Endothelial cell of umbilical vein (primary cell): ENCODE measurements at regions not wholly inside any gene's neighbourhood (a gene's known extent, or its start where the extent isn't known, plus 50 kb on each side); places are given as distances from the start of the nearest gene placed in this dataset.

Experiments used
- BruUV-seq: library from RNA; stranded (reverse); fragments of 400-500 nt; replicated peaks from 2 replicates; lab custom pipeline; 2021; lab: Mats Ljungman, UMichigan
- CTCF ChIA-PET: fragments of 300-600, 350-600 bp; sonication (Branson Sonifier 250); formaldehyde crosslinking; loops from one replicate; lab custom pipeline; 2021; ENCODE audit warnings: antibody characterized with exemption, inconsistent platforms; lab: Charles Lee
- POLR2A ChIA-PET: fragments of 300-600, 350-600 bp; sonication (Branson Sonifier 250); formaldehyde crosslinking; loops from one replicate; lab custom pipeline; 2021; ENCODE audit warnings: antibody characterized with exemption, inconsistent platforms; lab: Charles Lee
- DNase-seq: peaks from one replicate; pipeline ENCODE4 v3.0.0-alpha.2; 2011; ENCODE audit warnings: low read depth, low spot score
- FAIRE-seq: peaks from 2 replicates; lab custom pipeline; 2011; peaks lifted over from hg19 to GRCh38; lab: Jason Lieb, UNC
- H2AFZ ChIP-seq: 2 replicates; pipeline ENCODE4 v1.6.0; 2012; ENCODE audit warnings: low read depth, low read length, control low read depth, inconsistent platforms
- H3K27ac ChIP-seq: 2 replicates; pipeline ENCODE4 v1.5.1; 2011; ENCODE audit warnings: low read depth, mild to moderate bottlenecking, control low read depth, low read length, moderate library complexity; ENCODE audit not compliant: insufficient read depth
- H3K27me3 ChIP-seq, 2 experiments: 2 replicates each; pipeline versions ENCODE4 v1.6.0 to v1.6.1; 2011; ENCODE audit warnings: low read length in 2 of 2, mixed read lengths in 1 of 2; ENCODE audit not compliant: control insufficient read depth in 2 of 2, insufficient read depth in 2 of 2
- H3K36me3 ChIP-seq, 2 experiments: 2 replicates in 1 of 2; 3 replicates in 1 of 2; pipeline ENCODE4 v1.5.1; 2011; ENCODE audit warnings: low read length in 2 of 2, mild to moderate bottlenecking in 1 of 2, moderate library complexity in 1 of 2; ENCODE audit not compliant: control insufficient read depth in 2 of 2, insufficient read depth in 2 of 2; ENCODE audit errors: extremely low read depth in 1 of 2
- H3K4me1 ChIP-seq: 3 replicates; pipeline ENCODE4 v1.5.1; 2011; ENCODE audit warnings: mild to moderate bottlenecking, low read length; ENCODE audit not compliant: control insufficient read depth, insufficient read depth; ENCODE audit errors: extremely low read depth
- H3K4me2 ChIP-seq: 2 replicates; pipeline ENCODE4 v1.6.1; 2011; ENCODE audit warnings: low read length, control low read depth, mixed read lengths; ENCODE audit not compliant: insufficient read depth
- H3K4me3 ChIP-seq, 3 experiments: fragments of 200-600 bp in 1 of 3; sonication (generic), shearing (Covaris generic) in 1 of 3; replicated peaks in 1 of 3; 2 replicates each; pipeline ENCODE4 v1.5.1; 2011 to 2016; ENCODE audit warnings: control low read depth in 3 of 3, low read length in 3 of 3, mild to moderate bottlenecking in 2 of 3, inconsistent platforms in 1 of 3, low read depth in 1 of 3, moderate library complexity in 1 of 3; ENCODE audit not compliant: insufficient read depth in 1 of 3
- H3K79me2 ChIP-seq: 2 replicates; pipeline ENCODE4 v1.6.0; 2012; ENCODE audit warnings: low read length, inconsistent platforms; ENCODE audit not compliant: control insufficient read depth, insufficient read depth
- H3K9ac ChIP-seq: replicated peaks from 2 replicates; pipeline ENCODE3; 2011; ENCODE audit warnings: low read length, control low read depth; ENCODE audit not compliant: insufficient read depth; ENCODE audit errors: extremely low read depth
- H3K9me1 ChIP-seq: replicated peaks from 3 replicates; pipeline ENCODE4 v1.6.0; 2011; ENCODE audit warnings: mild to moderate bottlenecking, low read length; ENCODE audit not compliant: control insufficient read depth, insufficient read depth; ENCODE audit errors: extremely low read depth
- H3K9me3 ChIP-seq: replicated peaks from 2 replicates; pipeline ENCODE4 v1.5.1; 2012; ENCODE audit warnings: low read length, inconsistent platforms; ENCODE audit not compliant: control insufficient read depth, insufficient read depth
- H4K20me1 ChIP-seq: replicated peaks from 2 replicates; pipeline ENCODE3; 2011; ENCODE audit warnings: mild to moderate bottlenecking, low read length; ENCODE audit not compliant: control insufficient read depth, insufficient read depth; ENCODE audit errors: extremely low read depth
- CTCF ChIP-seq, 2 donors: IDR thresholded peaks; 1 replicate in 1 of 2; 2 replicates in 1 of 2; pipeline ENCODE4 v1.5.1; 2011; ENCODE audit warnings: low read length in 2 of 2, mild to moderate bottlenecking in 2 of 2, moderate library complexity in 2 of 2, control low read depth in 1 of 2, inconsistent platforms in 1 of 2, low read depth in 1 of 2; ENCODE audit not compliant: insufficient read depth in 1 of 2; ENCODE audit errors: extremely low read depth in 1 of 2
- EZH2 ChIP-seq: IDR thresholded peaks from 2 replicates; pipeline ENCODE4 v1.6.1; 2012; ENCODE audit warnings: borderline replicate concordance, low read depth, mild to moderate bottlenecking, moderate library complexity, low read length, inconsistent platforms; ENCODE audit not compliant: severe bottlenecking
- FOS ChIP-seq: IDR thresholded peaks from 2 replicates; pipeline ENCODE4 v1.6.1; 2011; ENCODE audit warnings: mild to moderate bottlenecking, low read length, moderate library complexity, borderline replicate concordance; ENCODE audit not compliant: insufficient read depth
- GATA2 ChIP-seq: IDR thresholded peaks from 2 replicates; pipeline ENCODE4 v1.7.0; 2011; ENCODE audit warnings: low read depth, mild to moderate bottlenecking, moderate library complexity, mixed read lengths, low read length; ENCODE audit not compliant: insufficient read length, insufficient read depth
- JUN ChIP-seq: IDR thresholded peaks from 2 replicates; pipeline ENCODE4 v1.6.1; 2011; ENCODE audit warnings: borderline replicate concordance, low read depth; ENCODE audit not compliant: insufficient read length, insufficient read depth
- MAX ChIP-seq: IDR thresholded peaks from 2 replicates; pipeline ENCODE4 v1.6.1; 2011; ENCODE audit not compliant: insufficient read depth, insufficient read length
- MYC ChIP-seq: IDR thresholded peaks from one replicate; pipeline ENCODE4 v1.6.1; 2011; ENCODE audit warnings: mild to moderate bottlenecking, low read depth, low read length
- POLR2A ChIP-seq: IDR thresholded peaks from 2 replicates; pipeline ENCODE4 v1.6.1; 2012; ENCODE audit warnings: low read depth, mild to moderate bottlenecking, control low read depth, low read length
- POLR2AphosphoS5 ChIP-seq: IDR thresholded peaks from 2 replicates; pipeline ENCODE4 v1.6.1; 2012; ENCODE audit warnings: low read depth, mild to moderate bottlenecking, control low read depth, low read length, moderate library complexity; ENCODE audit not compliant: insufficient read depth
- dilution Hi-C: fragments of 300-500 bp; cut with MboI; formaldehyde crosslinking; loops from one replicate; pipeline ENCODE4 v1.15.0; 2019; ENCODE audit warnings: low sequenced_read_pairs; ENCODE audit not compliant: extremely low pct_ligation_motif_present
- intact Hi-C: fragments of 100-400 bp; cut with micrococcal nuclease; formaldehyde crosslinking; loops from one replicate; pipeline ENCODE4 v1.10.0; 2022

GRCh38 chr12:124702736-124703135 lies 135.3 kb upstream of the NCOR2 start:
- intact Hi-C loops, result no loop called here
- FAIRE-seq, result no peak
- DNase-seq, result no peak
- Histone ChIP-seq H3K9me1 (no peaks in the 10 kb centered on the region), H3K9ac (no peak overlapping the region), H3K4me2 (no peak overlapping the region), H3K4me3 (no peak overlapping the region), H3K36me3 (no peaks in the 10 kb centered on the region), H3K79me2 (no peaks in the 10 kb centered on the region), H3K9me3 (no peaks in the 10 kb centered on the region), H3K4me1 (peaks cover 7% of the 10 kb centered on the region), H2AFZ (no peak overlapping the region), H4K20me1 (no peaks in the 10 kb centered on the region), H3K27me3 (peaks cover 0 to 1% of the 10 kb centered on the region in 2 experiments), H3K27ac (no peak overlapping the region)
- dilution Hi-C loops, result no loop called here
- no TSS peak for BruUV-seq
- ChIA-PET POLR2A (no interaction called here), CTCF (no interaction called here)
- TF ChIP-seq GATA2 (no peak), POLR2A (no peak), MYC (no peak), EZH2 (no peak), CTCF (IDR thresholded peaks at IDR 0.05; ENCODE audit: extremely low read depth in 1 of 2, insufficient read depth in 1 of 2, low read depth in 1 of 2, low read length in 2 of 2) (no peak), JUN (no peak), FOS (no peak), MAX (no peak), POLR2AphosphoS5 (no peak)
